GM12872 (cell line): ENCODE measurements at regions not wholly inside any gene's neighbourhood (a gene's known extent, or its start where the extent isn't known, plus 50 kb on each side); places are given as distances from the start of the nearest gene placed in this dataset.

Experiments
- TF ChIP-seq, protein P1 (sequence below): IDR thresholded peaks from 3 replicates; pipeline ENCODE4 v1.5.1; 2011; ENCODE audit warnings: low read depth, mild to moderate bottlenecking, low read length, moderate library complexity; ENCODE audit not compliant: insufficient read depth

DNA sequence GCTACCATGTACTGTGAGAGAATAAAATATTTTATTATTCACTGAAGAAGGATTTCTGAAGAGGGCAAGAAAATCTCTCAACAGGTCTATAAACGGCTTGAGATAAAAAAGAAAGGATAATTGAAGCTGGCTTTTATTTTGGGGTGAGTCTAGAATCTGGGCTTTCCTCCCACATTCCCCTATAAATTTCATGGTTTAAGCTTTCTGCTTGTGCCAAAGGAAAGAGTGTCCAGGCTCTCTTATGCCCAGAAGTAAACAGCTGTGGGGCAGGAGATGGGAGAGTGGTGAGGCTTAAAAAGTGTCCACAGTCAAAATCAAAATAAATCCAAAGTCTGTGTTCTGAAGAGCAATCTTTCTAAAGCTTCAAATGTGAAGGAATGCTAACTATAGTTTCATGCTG lies 942.2 kb upstream of the MIR17HG start:
- TF ChIP-seq, protein P1, sequence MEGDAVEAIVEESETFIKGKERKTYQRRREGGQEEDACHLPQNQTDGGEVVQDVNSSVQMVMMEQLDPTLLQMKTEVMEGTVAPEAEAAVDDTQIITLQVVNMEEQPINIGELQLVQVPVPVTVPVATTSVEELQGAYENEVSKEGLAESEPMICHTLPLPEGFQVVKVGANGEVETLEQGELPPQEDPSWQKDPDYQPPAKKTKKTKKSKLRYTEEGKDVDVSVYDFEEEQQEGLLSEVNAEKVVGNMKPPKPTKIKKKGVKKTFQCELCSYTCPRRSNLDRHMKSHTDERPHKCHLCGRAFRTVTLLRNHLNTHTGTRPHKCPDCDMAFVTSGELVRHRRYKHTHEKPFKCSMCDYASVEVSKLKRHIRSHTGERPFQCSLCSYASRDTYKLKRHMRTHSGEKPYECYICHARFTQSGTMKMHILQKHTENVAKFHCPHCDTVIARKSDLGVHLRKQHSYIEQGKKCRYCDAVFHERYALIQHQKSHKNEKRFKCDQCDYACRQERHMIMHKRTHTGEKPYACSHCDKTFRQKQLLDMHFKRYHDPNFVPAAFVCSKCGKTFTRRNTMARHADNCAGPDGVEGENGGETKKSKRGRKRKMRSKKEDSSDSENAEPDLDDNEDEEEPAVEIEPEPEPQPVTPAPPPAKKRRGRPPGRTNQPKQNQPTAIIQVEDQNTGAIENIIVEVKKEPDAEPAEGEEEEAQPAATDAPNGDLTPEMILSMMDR, result no peak

DNA sequence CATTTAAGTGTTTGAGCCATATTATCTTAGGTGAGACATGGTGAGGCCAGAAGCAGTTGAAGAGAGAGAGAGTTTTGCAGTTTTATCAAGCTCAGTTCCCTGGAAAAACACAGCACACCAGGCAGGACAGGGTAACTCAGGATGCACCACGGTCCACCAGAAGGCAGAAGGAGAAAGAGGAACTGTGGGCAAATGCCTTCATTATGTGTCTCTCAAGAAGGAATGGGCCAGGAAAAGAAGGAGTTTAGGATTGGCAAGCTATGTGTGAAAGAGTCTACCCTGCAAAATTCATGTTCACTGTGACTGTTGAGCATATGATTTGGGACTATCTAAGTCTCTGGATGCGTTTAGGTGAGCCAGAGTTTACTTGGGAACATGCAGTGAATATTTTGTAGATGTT lies 934.5 kb upstream of the MIR17HG start:
- TF ChIP-seq, protein P1, result no peak

DNA sequence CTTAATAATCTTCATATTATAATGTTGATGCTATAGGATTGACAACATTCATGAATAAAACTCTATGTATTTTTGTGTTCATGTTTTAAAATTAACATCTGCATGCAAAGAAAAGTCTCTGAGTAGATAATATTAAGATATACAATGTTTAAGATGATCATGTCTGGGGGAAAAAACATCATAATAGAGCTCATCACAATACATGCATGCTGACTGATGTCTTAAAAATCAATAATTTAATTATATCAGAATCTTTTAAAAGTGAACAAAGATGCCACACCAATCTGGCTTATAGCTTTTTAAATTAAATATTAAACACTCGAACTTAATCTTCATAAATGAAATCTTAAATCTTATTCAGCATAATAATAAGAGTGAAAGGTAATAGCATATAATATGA lies 933.9 kb upstream of the MIR17HG start:
- TF ChIP-seq, protein P1, result no peak

DNA sequence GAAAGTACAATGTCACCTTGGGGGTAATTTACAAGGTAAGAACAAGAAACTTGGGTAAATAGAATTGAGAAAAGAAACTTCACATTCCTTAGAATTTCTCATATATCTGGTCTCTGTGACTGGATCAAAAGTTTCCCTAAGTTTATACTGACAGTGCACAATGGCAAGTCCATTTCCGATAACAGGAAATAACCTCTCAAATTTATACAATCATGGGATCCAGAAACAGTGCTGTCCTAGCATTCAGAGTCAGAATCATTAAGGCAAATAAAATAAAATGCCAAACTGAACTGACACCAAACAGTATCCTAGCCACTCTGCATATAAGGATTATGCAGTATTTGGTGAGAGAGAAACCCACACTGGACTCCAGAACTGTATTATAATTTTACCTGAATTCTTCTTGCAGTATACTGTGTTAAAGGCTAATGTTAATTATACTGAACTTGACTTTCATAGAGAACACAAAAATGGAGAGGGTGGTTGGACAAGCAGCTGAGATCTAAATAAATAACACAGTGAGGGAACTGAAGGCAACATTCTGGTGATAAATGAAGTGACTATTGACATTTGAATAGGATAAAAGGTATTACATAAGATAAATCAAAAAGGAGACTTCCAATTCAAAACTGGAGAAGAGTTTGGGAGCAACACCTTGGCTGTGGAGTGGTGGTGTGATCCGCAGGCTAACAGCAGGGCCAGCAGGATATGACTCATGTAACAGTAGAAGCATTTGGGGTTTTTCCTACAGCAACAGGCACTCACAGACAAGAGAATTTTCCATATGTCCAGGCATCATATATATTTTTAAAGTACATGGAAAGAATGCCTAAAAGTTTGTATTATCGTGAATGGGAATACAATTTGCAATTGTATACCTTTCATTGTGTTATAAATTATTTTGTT lies 932.5 kb upstream of the MIR17HG start:
- TF ChIP-seq, protein P1, result no peak

DNA sequence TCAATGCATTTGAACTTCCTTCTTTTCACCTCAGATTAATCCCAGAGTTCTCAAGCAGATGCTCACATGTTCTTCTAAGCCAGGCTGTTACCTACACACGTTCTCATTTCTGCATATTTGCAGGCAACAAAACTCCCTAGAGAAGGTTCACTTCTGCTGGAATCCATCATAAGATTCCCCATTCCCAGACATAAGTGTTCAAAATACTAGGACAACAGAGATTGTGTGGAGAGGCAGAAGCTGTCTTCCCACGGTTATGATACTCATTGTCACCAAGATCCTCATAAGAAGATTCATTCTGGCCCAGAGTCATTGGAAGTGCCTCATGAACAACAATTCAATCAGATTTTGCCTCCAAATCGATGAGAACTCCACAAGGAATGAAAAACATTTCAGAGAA lies 931.6 kb upstream of the MIR17HG start:
- TF ChIP-seq, protein P1, result no peak

DNA sequence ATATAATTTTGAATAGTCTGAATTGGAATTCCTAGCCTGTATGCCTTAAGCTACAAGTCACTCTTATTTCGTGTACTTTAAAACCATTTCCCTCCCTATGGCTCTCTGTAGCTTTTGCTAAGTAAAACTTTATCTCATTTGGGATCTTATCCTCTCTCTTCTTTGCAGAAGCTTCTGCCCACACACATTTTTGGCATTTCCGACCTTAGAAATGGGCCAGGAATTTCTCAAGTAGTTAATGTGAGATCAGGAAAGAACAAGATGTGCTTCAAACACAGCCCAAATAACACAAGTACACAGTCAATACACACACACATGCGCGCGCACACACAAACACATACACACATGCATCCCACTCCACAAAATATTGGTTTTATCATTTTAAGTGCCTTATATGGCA lies 931.0 kb upstream of the MIR17HG start:
- TF ChIP-seq, protein P1, result no peak

DNA sequence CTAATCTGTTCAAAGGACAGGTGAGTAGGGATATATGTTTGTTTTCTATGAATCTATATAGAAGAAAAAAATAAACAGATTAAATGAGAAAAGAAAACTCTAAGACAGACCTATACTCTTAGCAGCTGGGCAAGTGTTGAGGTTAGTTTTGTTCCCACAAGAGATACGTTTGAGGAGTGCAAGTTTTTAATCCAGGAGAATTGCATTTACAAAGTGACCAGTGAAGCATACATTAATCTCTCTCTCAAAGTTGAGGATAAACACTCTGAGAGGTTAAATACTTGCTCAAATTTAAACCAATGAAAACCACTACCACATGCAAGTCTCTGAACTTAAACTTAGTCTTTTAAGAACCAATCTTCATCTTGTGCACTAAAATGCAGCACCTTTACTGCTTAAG lies 930.5 kb upstream of the MIR17HG start:
- TF ChIP-seq, protein P1, result no peak
